Kidney (tissue), 13 donors: ENCODE measurements at regions not wholly inside any gene's neighbourhood (a gene's known extent, or its start where the extent isn't known, plus 50 kb on each side); places are given as distances from the start of the nearest gene placed in this dataset.

Source experiments
- DNase-seq, 5 donors: peaks; one replicate each; pipeline ENCODE4 v3.0.0-alpha.2; 2013 to 2020
- FAIRE-seq: peaks from 2 replicates; lab custom pipeline; 2012; peaks lifted over from hg19 to GRCh38; lab: Jason Lieb, UNC
- H3K27ac ChIP-seq, 2 donors: one replicate each; pipeline ENCODE4 v1.7.0; 2013; ENCODE audit warnings: low read depth in 2 of 2, low read length in 2 of 2, inconsistent platforms in 1 of 2
- H3K27me3 ChIP-seq: one replicate; pipeline ENCODE4 v1.7.1; 2013; ENCODE audit warnings: low read length, inconsistent platforms; ENCODE audit not compliant: control insufficient read depth, insufficient read depth
- H3K36me3 ChIP-seq, 3 donors: one replicate each; pipeline versions ENCODE4 v1.7.0 to v1.7.1; 2013; ENCODE audit warnings: low read length in 3 of 3, control low read depth in 1 of 3, inconsistent platforms in 1 of 3; ENCODE audit not compliant: insufficient read depth in 3 of 3, control insufficient read depth in 2 of 3
- H3K4me1 ChIP-seq, 3 donors: one replicate each; pipeline versions ENCODE4 v1.7.0 to v1.7.1; 2013; ENCODE audit warnings: low read length in 3 of 3, inconsistent platforms in 1 of 3, low read depth in 1 of 3; ENCODE audit not compliant: control insufficient read depth in 2 of 3, insufficient read depth in 2 of 3
- H3K4me3 ChIP-seq, 3 donors: one replicate each; pipeline versions ENCODE4 v1.7.0 to v1.8.1; 2013; ENCODE audit warnings: low read length in 3 of 3, control low read depth in 1 of 3, inconsistent platforms in 1 of 3
- H3K9ac ChIP-seq, 3 donors: one replicate each; pipeline versions ENCODE4 v1.7.0 to v1.7.1; 2013; ENCODE audit warnings: low read length in 3 of 3, control low read depth in 1 of 3, inconsistent platforms in 1 of 3
- H3K9me3 ChIP-seq, 3 donors: one replicate each; pipeline versions ENCODE4 v1.7.0 to v1.7.1; 2013; ENCODE audit warnings: low read length in 3 of 3, control low read depth in 1 of 3, inconsistent platforms in 1 of 3; ENCODE audit not compliant: control insufficient read depth in 2 of 3, insufficient read depth in 1 of 3
- intact Hi-C: fragments of 100-400 bp; cut with DNase I; formaldehyde crosslinking; loops from one replicate; pipeline ENCODE4 v1.11.1; 2022
- TF ChIP-seq, protein P1 (sequence below): IDR thresholded peaks from 3 replicates; pipeline ENCODE4 v1.5.1; 2012; ENCODE audit warnings: mild to moderate bottlenecking, moderate library complexity, borderline replicate concordance; ENCODE audit not compliant: insufficient read depth; ENCODE audit errors: extremely low read depth
- donor health status: control.
- donor health status: control.
- donor health status: control.
- donor health status: control.
- donor health status: control.
- donor health status: DM: yes; HTN: yes; CAD: no.
- donor health status: Normal renal cell carcinoma (clear cell type).

DNA sequence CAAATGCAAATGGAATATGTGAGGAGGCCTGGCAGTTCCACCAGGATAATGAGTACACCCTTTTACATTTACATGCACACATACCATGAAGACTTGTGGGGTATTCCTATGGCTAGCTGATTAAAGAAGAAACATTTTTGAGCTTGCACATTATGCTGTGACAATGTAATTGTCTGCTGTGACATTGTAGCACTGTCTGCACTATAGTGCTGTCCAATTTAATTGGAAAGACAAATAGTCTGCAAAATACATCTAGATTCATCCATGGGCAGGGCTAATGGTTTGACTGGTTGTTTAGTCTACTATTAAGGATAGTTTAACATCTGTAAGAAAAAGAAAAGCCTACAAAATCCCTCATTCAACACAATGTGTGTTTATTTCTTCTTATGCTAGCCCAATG is 1005.6 kb upstream of the LRFN5 start:
- no peaks in the 10 kb centered on the region for H3K36me3 ChIP-seq
- intact Hi-C loops: no loop called here
- TF ChIP-seq, protein P1, sequence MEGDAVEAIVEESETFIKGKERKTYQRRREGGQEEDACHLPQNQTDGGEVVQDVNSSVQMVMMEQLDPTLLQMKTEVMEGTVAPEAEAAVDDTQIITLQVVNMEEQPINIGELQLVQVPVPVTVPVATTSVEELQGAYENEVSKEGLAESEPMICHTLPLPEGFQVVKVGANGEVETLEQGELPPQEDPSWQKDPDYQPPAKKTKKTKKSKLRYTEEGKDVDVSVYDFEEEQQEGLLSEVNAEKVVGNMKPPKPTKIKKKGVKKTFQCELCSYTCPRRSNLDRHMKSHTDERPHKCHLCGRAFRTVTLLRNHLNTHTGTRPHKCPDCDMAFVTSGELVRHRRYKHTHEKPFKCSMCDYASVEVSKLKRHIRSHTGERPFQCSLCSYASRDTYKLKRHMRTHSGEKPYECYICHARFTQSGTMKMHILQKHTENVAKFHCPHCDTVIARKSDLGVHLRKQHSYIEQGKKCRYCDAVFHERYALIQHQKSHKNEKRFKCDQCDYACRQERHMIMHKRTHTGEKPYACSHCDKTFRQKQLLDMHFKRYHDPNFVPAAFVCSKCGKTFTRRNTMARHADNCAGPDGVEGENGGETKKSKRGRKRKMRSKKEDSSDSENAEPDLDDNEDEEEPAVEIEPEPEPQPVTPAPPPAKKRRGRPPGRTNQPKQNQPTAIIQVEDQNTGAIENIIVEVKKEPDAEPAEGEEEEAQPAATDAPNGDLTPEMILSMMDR: no peak
- H3K9me3 ChIP-seq: no peaks in the 10 kb centered on the region
- H3K27me3 ChIP-seq: no peaks in the 10 kb centered on the region
- no peak for DNase-seq
- no peak overlapping the region for H3K9ac ChIP-seq
- H3K4me1 ChIP-seq: no peaks in the 10 kb centered on the region
- no peak for FAIRE-seq
- no peak overlapping the region for H3K27ac ChIP-seq
- no peak overlapping the region for H3K4me3 ChIP-seq

GRCh38 chr14:40599725-40600124 is 1007.0 kb upstream of the LRFN5 start:
- intact Hi-C loops: no loop called here
- Histone ChIP-seq H3K4me3 (no peak overlapping the region), H3K27me3 (no peaks in the 10 kb centered on the region), H3K9me3 (no peaks in the 10 kb centered on the region), H3K36me3 (no peaks in the 10 kb centered on the region), H3K4me1 (no peaks in the 10 kb centered on the region), H3K27ac (no peak overlapping the region), H3K9ac (no peak overlapping the region)
- TF ChIP-seq, protein P1: no peak
- DNase-seq (no peak), FAIRE-seq (no peak)

DNA sequence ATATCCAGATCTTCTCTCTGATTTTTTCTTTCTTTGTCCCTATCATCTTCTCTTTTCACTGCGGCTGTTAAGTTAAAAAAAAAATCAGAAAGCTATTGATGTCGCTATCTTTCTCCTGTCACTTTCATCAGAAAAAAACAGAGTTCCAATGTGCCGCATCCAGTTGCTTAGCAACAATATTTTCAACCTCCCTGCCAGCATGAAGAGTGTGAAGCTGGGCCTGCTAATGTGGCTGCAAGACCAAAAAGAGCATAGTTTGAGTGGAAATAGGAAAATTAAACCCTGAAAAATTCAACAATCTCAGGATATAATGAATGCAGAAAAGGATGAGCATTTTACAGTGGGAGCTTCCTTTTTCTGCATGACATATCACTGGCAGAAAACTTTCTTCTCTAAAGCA is 1025.4 kb upstream of the LRFN5 start:
- H3K4me3 ChIP-seq: no peak overlapping the region
- H3K9ac ChIP-seq: no peak overlapping the region
- TF ChIP-seq, protein P1: no peak
- H3K4me1 ChIP-seq: no peaks in the 10 kb centered on the region
- H3K36me3 ChIP-seq: no peaks in the 10 kb centered on the region
- FAIRE-seq (no peak), DNase-seq (no peak)
- H3K27me3 ChIP-seq: no peaks in the 10 kb centered on the region
- no peak overlapping the region for H3K27ac ChIP-seq
- intact Hi-C loops: no loop called here
- H3K9me3 ChIP-seq: no peaks in the 10 kb centered on the region

GRCh38 chr14:40576880-40577478 is 1029.7 kb upstream of the LRFN5 start:
- intact Hi-C loops: no loop called here
- H3K4me1 ChIP-seq: no peaks in the 10 kb centered on the region
- FAIRE-seq: no peak

More at GRCh38 chr14:40576880-40577478, 1029.7 kb upstream of the LRFN5 start:
- Histone ChIP-seq H3K4me3 (no peak overlapping the region), H3K9me3 (no peaks in the 10 kb centered on the region), H3K36me3 (no peaks in the 10 kb centered on the region), H3K27me3 (no peaks in the 10 kb centered on the region), H3K27ac (no peak overlapping the region), H3K9ac (no peak overlapping the region)
- TF ChIP-seq, protein P1: no peak
- no peak for DNase-seq
